C4-2B (cell line): ENCODE measurements at regions not wholly inside any gene's neighbourhood (a gene's known extent, or its start where the extent isn't known, plus 50 kb on each side); places are given as distances from the start of the nearest gene placed in this dataset.

ENCODE experiments used
- ZFX ChIP-seq: fragments of 450-650 bp; IDR thresholded peaks from 2 replicates; pipeline ENCODE4 v1.6.1; 2017
- TF ChIP-seq, protein P1 (sequence below): fragments of 450-650 bp; conservative IDR thresholded peaks from 2 replicates; pipeline ENCODE4 v1.5.1; 2017; ENCODE audit warnings: mild to moderate bottlenecking

- TF ChIP-seq, protein P1, sequence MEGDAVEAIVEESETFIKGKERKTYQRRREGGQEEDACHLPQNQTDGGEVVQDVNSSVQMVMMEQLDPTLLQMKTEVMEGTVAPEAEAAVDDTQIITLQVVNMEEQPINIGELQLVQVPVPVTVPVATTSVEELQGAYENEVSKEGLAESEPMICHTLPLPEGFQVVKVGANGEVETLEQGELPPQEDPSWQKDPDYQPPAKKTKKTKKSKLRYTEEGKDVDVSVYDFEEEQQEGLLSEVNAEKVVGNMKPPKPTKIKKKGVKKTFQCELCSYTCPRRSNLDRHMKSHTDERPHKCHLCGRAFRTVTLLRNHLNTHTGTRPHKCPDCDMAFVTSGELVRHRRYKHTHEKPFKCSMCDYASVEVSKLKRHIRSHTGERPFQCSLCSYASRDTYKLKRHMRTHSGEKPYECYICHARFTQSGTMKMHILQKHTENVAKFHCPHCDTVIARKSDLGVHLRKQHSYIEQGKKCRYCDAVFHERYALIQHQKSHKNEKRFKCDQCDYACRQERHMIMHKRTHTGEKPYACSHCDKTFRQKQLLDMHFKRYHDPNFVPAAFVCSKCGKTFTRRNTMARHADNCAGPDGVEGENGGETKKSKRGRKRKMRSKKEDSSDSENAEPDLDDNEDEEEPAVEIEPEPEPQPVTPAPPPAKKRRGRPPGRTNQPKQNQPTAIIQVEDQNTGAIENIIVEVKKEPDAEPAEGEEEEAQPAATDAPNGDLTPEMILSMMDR, result no peak
- TF ChIP-seq ZFX, result no peak
These were observed 59.5 kb upstream of the DYRK2 start for GRCh38 chr12:67589078-67589477.
